IPS DF 4.7 (cell line): ENCODE measurements at regions not wholly inside any gene's neighbourhood (a gene's known extent, or its start where the extent isn't known, plus 50 kb on each side); places are given as distances from the start of the nearest gene placed in this dataset.
"Not testable (repeated sequence)": the region's sequence is repeated elsewhere in the genome, so short reads cannot be mapped to it uniquely, and the experiment has no call there.

ENCODE experiments used
- DNase-seq: peaks from one replicate; pipeline ENCODE4 v3.0.0-alpha.2; 2013; ENCODE audit warnings: low spot score; ENCODE audit errors: extremely low read depth

DNA sequence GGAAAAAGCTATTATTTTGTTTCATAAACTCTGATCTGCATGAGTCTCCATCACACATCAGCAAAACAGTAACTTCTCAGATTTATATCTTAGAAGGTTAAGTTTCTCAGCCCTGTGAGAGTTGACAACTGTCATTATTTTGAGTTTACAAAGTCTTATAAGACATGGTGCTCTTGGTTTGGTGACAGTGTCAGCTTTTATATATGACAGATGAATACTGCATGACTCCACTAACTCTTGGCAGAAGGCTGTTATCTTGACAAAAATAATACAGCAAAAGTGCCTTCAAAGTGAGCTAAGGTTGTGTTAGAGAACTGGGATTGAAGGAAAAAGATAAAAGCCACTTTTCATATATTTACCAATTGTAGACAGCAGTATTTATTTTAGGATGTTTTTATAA is 528.4 kb upstream of the SOX9 start:
- DNase-seq, result no peak

DNA sequence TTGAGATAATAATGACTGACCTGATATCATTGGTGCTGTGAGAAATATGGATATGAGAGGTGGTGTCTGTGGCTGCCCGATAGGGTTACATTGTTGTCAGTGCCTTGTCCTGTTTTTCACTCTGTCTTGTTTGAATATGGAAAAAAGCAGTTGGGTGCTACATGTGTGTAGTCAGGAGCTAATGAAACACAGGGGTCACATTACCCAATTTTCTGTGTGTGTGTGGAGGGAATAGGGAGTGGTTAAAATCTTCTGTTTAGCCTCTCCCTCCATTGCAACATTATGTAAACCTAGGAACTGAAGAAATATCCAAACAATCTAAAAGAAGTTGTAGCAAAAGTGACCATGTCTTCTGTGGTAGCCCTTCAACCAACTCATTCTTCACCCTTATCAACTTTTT is 527.7 kb upstream of the SOX9 start:
- DNase-seq, result no peak

- not testable (repeated sequence) for DNase-seq
Measured at GRCh38 chr17:71599583-71599982, 521.2 kb upstream of the SOX9 start.

DNA sequence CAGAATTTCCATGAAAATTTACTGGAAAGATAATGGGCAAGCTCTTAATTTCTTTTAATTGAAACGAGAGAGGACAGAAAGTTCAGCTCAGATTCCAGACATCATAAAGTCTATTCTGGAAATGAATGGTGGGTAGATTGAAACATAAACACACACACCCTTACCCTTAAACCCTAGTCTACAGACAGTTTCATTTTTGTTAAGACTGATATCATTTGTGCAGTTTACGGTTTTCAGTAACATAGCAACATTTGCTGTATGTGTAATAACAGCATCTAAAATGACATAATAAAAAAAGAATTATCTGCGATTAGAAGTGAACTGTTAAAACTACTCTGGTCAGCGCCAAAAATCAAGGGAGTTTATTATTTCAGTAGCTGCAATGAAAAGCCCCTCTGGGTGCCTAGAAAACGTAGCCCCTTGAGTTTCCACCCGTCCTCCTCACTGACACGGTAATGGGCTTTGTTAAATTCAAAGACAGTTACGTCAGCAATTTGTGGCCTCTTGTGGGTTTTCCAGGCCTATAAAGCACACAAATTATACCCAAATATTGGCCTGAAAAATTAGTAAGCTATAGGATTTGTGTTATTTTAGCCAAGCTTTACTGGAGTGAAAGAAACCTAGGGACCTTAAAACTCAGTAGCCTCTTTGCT is 520.6 kb upstream of the SOX9 start:
- DNase-seq, result no peak

- no peak for DNase-seq
Measured at GRCh38 chr17:71601894-71602504, 518.8 kb upstream of the SOX9 start.

- DNase-seq, result no peak
Measured at GRCh38 chr17:71613996-71614395, 506.8 kb upstream of the SOX9 start.

GRCh38 chr17:71615820-71616219 is 505.0 kb upstream of the SOX9 start:
- DNase-seq, result no peak

DNA sequence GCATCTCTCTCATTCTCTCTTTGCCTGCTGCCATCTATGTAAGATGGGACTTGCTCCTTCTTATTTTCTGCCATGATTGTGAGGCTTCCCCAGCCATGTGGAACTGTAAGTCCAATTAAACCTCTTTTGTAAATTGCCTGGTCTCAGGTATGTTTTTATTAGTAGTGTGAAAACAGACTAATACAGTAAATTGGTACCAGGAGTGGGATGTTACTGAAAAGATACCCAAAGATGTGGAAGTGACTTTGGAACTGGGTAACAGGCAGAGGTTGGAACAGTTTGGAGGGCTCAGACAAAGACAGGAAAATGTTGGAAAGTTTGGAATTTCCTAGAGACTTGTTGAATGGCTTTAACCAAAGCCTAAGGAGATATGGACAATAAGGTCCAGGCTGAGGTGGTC is 503.1 kb upstream of the SOX9 start:
- not testable (repeated sequence) for DNase-seq

GRCh38 chr17:71625330-71625729 is 495.5 kb upstream of the SOX9 start:
- DNase-seq, result no peak

- no peak for DNase-seq
Measured at GRCh38 chr17:71628306-71628705, 492.5 kb upstream of the SOX9 start.

DNA sequence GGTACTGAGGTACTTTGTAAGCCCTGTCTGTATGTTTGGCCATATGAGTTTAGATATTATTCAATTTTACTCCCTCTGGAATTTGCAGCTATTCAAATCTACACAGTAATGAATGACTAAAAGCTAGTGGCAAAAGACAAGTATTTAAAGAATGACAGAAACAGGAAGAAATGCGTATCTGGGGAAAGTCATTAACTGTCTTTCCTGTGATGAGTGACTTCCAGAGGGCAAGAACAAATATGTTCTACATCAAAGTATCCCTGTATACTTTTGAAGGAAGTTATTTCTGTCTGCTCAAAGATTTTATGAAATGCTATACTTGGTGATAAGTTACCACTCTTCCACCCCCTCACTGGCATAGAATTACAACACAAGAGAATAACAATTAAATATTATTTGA is 489.3 kb upstream of the SOX9 start:
- no peak for DNase-seq

DNA sequence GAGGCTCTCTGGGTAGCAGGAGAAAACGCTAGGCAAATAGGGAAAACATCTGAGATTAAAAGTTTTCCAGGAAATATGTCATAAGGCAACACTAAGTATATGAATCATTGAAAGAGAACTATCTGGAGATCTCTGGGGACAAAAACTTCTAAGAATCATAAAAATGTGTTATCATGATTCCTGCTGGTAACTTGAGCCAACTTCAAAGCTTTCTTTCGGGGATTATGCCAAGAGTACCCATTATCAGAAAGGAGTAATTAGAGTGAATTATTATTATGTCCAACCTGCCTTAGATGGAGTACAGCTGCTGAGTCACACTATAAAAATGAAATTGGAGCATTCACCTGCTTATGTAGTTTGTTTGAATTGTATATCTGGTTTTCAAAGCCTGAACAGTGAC is 488.5 kb upstream of the SOX9 start:
- DNase-seq, result no peak

- DNase-seq, result no peak
Measured at GRCh38 chr17:71633391-71633849, 487.4 kb upstream of the SOX9 start.

DNA sequence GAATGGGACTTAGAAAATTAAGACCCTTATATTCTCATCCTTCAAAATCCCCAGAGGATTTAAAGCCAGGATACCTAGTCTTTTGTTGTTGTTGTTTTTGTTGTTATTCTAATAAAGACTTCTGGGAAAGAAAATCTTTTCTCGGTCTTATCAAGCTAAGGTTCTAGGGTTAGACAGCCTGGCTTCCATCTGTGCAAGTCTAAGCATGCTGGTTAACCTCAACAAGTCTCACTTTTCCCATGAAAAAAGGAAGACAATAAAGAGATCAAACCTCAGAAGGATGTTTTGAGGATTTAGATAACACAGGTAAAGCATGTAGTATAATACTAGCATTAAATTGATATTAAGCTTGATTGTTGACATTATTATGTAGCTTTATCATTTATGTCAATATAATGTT is 486.4 kb upstream of the SOX9 start:
- DNase-seq, result no peak

GRCh38 chr17:71635187-71635586 is 485.6 kb upstream of the SOX9 start:
- DNase-seq, result no peak

- no peak for DNase-seq
Measured at GRCh38 chr17:71636644-71637043, 484.2 kb upstream of the SOX9 start.

GRCh38 chr17:71638668-71639067 is 482.2 kb upstream of the SOX9 start:
- no peak for DNase-seq

- no peak for DNase-seq
Measured at GRCh38 chr17:71639865-71640264, 481.0 kb upstream of the SOX9 start.

DNA sequence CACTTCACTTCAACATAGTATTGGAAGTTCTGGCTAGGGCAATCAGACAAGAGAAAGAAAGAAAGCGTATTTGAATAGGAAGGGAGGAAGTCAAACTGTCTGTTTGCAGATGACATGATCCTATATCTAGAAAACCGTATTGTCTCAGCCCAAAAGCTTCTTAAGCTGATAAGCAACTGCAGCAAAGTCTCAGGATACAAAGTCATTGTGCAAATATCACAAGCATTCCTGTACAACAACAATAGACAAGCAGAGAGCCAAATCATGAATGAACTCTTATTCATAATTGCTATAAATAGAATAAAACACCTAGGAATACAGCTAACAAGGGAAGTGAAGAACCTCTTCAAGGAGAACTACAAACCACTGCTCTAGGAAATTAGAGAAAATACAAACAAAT is 473.9 kb upstream of the SOX9 start:
- DNase-seq, result not testable (repeated sequence)

DNA sequence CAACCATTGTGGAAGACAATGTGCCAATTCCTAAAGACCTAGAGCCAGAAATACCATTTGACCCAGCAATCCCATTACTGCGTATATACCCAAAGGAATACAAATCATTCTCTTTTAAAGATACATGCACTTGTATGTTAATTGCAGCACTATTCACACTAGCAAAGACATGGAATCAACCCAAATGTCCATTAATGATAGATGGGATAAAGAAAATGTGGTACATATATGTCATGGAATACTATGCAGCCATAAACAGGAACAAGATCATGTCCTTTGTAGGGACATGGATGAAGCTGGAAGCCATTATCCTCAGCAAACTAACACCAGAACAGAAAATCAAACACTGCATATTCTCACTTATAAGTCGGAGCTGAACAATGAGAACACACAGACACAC is 472.5 kb upstream of the SOX9 start:
- not testable (repeated sequence) for DNase-seq

DNA sequence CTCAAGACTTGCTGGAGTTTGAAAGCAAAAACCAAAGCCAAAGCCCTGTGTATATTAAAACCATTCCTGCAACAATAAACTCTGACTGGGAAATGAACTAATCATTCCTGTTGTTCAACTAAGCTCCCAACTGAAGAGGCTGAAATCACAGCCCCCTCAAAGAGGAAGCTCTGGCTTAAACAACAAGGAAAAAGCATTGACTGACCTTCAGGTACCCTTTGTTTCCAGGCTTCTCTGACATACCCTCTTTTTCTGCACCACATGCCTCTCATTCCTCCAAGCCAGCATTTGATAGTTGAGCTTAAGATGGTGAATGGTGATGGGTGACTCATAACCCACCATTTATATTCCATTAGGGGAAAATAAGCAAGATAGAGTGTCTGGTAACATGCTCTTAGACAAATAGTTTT is 470.9 kb upstream of the SOX9 start:
- no peak for DNase-seq

GRCh38 chr17:71655542-71655941 is 465.3 kb upstream of the SOX9 start:
- no peak for DNase-seq
